ENCODE measurements at regions not wholly inside any gene's neighbourhood (a gene's known extent, or its start where the extent isn't known, plus 50 kb on each side); places are given as distances from the start of the nearest gene placed in this dataset.
"Not testable (repeated sequence)": the region's sequence is repeated elsewhere in the genome, so short reads cannot be mapped to it uniquely, and the experiment has no call there.

DNA sequence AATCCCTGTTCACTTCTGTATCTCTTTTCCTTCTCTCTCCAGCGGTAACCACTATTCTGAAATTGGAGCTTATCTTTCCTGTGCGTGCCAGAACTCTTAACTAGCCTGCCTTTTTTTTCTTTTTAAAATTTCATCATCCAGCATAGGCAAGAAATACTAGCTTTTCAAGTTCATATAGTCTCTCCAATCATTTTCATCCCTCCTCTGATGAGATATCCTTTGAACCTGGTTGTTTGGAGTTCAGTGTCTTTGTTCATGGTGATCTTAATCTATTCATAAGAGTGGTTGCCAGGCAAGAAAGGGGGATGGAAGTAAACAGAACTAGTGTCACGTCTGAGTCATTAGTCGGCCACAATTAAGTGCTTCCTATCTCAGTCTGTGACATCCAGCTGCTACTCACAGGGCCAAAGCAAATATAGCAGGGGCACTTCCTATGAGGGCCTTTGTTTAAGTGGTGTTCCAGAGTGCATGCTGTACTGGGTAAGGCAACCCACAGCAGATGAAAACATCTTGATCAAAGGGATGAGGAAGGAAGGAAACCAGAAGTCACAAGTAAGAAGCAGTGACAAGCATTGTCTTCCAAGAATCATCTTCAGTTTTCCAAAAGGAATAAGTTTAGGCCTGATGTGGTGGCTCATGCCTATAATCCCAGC lies 56.4 kb upstream of the XIAP start:
- Mint-ChIP-seq H3K9me3 (no peaks in the 10 kb centered on the region), H3K4me1 (peaks cover 5% of the 10 kb centered on the region), H3K36me3 (ENCODE audit: low read depth) (no peaks in the 10 kb centered on the region), H3K4me3 (no peak overlapping the region), H3K27ac (no peak overlapping the region), H3K27me3 (no peaks in the 10 kb centered on the region)
- ChIA-PET CTCF (interaction anchor here (0.9 kb wide), 1 partner anchor 26 kb away, joined by 3 read pairs; no protein-coding TSS in a partner anchor), POLR2A (interaction anchor here (0.7 kb wide), 1 partner anchor 23 kb away, joined by 5 read pairs; no protein-coding TSS in a partner anchor)
- DNase-seq (no peak), ATAC-seq (ENCODE audit: low read depth) (peak; percentile 52)
- intact Hi-C loops (cut with micrococcal nuclease) = no loop called here
- TF ChIP-seq CTCF (IDR thresholded peaks at IDR 0.05) = no peak

DNA sequence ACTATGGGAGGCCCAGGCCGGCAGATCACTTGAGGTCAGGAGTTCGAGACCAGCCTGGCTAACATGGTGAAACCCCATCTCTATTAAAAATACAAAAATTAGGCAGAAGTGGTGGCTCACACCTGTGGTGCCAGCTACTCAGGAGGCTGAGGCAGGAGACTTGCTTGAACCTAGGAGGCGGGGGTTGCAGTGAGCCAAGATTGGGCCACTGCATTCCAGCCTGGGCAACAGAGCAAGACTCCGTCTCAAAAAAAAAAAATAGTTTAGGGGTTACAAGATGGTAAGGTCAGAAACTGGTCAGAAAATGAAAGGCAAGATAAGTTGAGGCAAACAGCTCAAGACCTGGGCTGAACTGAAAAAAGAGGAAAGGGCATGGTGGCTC lies 55.9 kb upstream of the XIAP start:
- H3K36me3 Mint-ChIP-seq (ENCODE audit: low read depth); DNase-seq; CTCF ChIA-PET; POLR2A ChIA-PET; H3K27me3 Mint-ChIP-seq; H3K27ac Mint-ChIP-seq; H3K4me3 Mint-ChIP-seq; ATAC-seq (ENCODE audit: low read depth); H3K9me3 Mint-ChIP-seq; H3K4me1 Mint-ChIP-seq; intact Hi-C loops (cut with micrococcal nuclease): not testable (repeated sequence)

DNA sequence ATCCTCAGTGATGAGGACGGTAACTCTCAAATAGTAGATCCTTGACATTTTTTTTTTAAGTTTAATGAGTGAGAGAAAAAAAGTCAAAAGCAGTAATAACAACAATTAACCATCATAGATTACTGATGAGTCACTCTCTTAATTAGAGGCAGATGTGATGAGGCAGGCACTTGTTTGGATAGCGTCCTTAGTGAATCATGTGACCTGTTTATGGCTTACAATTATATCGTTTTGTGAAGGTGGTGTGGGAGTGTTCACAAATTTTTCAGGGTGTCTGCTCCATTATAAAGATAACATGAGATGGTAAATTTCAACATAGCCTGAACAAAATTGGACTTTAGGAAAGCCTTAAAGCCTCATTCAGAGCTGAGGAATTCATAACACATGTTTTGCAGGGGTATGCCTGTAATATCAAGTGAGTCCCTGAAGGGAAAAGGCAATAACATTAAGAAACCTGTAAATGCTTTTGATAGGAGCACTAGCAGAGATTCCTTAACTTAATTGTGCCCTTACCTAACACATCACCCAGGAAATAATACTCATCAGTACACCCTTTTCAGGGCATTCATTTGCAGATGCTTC lies 51.9 kb upstream of the XIAP start:
- H3K4me1 Mint-ChIP-seq = peaks cover 5% of the 10 kb centered on the region
- no peaks in the 10 kb centered on the region for H3K9me3 Mint-ChIP-seq
- no peaks in the 10 kb centered on the region for H3K36me3 Mint-ChIP-seq (ENCODE audit: low read depth)
- H3K27me3 Mint-ChIP-seq = no peaks in the 10 kb centered on the region
- ATAC-seq (ENCODE audit: low read depth) (no peak), DNase-seq (no peak)
- POLR2A ChIA-PET = no interaction called here
- CTCF ChIA-PET = no interaction called here
- intact Hi-C loops (cut with micrococcal nuclease) = no loop called here
- no peak overlapping the region for H3K4me3 Mint-ChIP-seq
- no peak for TF ChIP-seq CTCF (IDR thresholded peaks at IDR 0.05)
- H3K27ac Mint-ChIP-seq = no peak overlapping the region

- H3K4me1 Mint-ChIP-seq = no peaks in the 10 kb centered on the region
- POLR2A ChIA-PET = no interaction called here
- ATAC-seq (ENCODE audit: low read depth) = no peak
Observed at GRCh38 chrX:123809854-123810375, 49.9 kb upstream of the XIAP start.

More at GRCh38 chrX:123809854-123810375, 49.9 kb upstream of the XIAP start:
- CTCF ChIA-PET = no interaction called here
- intact Hi-C loops (cut with micrococcal nuclease) = no loop called here
- Mint-ChIP-seq H3K27me3 (no peaks in the 10 kb centered on the region), H3K9me3 (no peaks in the 10 kb centered on the region), H3K4me3 (no peak overlapping the region), H3K36me3 (ENCODE audit: low read depth) (no peaks in the 10 kb centered on the region), H3K27ac (no peak overlapping the region)
- no peak for TF ChIP-seq CTCF (IDR thresholded peaks at IDR 0.05)
- DNase-seq = no peak
